ENCODE measurements at regions not wholly inside any gene's neighbourhood (a gene's known extent, or its start where the extent isn't known, plus 50 kb on each side); places are given as distances from the start of the nearest gene placed in this dataset.
A peak's percentile ranks its signal among the peaks of the same experiment; 100 is the strongest.

- Histone ChIP-seq H3K27ac (no peak overlapping the region), H3K4me3 (no peak overlapping the region), H3K4me1 (no peaks in the 10 kb centered on the region), H3K27me3 (no peaks in the 10 kb centered on the region), H3K9me3 (peaks cover 51% of the 10 kb centered on the region), H3K9ac (no peak overlapping the region), H3K36me3 (no peaks in the 10 kb centered on the region), H4K20me1 (no peaks in the 10 kb centered on the region), H3K4me2 (no peak overlapping the region)
- TF ChIP-seq Cebpa-rat (IDR thresholded peaks at IDR 0.05), result no peak
Measured at GRCh38 chr4:188918787-188919186, 779.5 kb downstream of the TRIML1 start.

- no peaks in the 10 kb centered on the region for H3K4me1 ChIP-seq
- no peak overlapping the region for H3K4me3 ChIP-seq
- H3K9me3 ChIP-seq, result peaks cover 36% of the 10 kb centered on the region
- no peak overlapping the region for H3K27ac ChIP-seq
- no peaks in the 10 kb centered on the region; the same call in 1 of the 2 replicates for H3K27me3 ChIP-seq
- H4K20me1 ChIP-seq, result no peaks in the 10 kb centered on the region
- TF ChIP-seq Cebpa-rat (IDR thresholded peaks at IDR 0.05), result no peak
- H3K4me2 ChIP-seq, result no peak overlapping the region
- no peaks in the 10 kb centered on the region for H3K36me3 ChIP-seq
- no peak overlapping the region for H3K9ac ChIP-seq
Measured at GRCh38 chr4:188930822-188931221, 791.6 kb downstream of the TRIML1 start.

GRCh38 chr4:188934320-188934962 lies 795.2 kb downstream of the TRIML1 start:
- Histone ChIP-seq H3K4me2 (no peak overlapping the region), H3K27me3 (no peaks in the 10 kb centered on the region; the same call in 1 of the 2 replicates), H3K27ac (no peak overlapping the region), H3K36me3 (no peaks in the 10 kb centered on the region), H3K4me3 (no peak overlapping the region), H3K9ac (no peak overlapping the region), H4K20me1 (no peaks in the 10 kb centered on the region), H3K4me1 (no peaks in the 10 kb centered on the region), H3K9me3 (peaks cover 33% of the 10 kb centered on the region)
- no peak for TF ChIP-seq Cebpa-rat (IDR thresholded peaks at IDR 0.05)

GRCh38 chr4:188941524-188942119 lies 802.4 kb downstream of the TRIML1 start:
- H3K9me3 ChIP-seq, result no peaks in the 10 kb centered on the region
- H3K27me3 ChIP-seq, result no peaks in the 10 kb centered on the region
- H3K27ac ChIP-seq, result no peak overlapping the region
- H3K4me1 ChIP-seq, result no peaks in the 10 kb centered on the region
- TF ChIP-seq Cebpa-rat (IDR thresholded peaks at IDR 0.05), result no peak
- no peaks in the 10 kb centered on the region for H3K36me3 ChIP-seq
- H3K4me2 ChIP-seq, result no peak overlapping the region
- H4K20me1 ChIP-seq, result no peaks in the 10 kb centered on the region
- no peak overlapping the region for H3K9ac ChIP-seq
- H3K4me3 ChIP-seq, result no peak overlapping the region

- Histone ChIP-seq H3K4me1 (no peaks in the 10 kb centered on the region), H3K4me2 (no peak overlapping the region), H3K27ac (no peak overlapping the region), H3K27me3 (no peaks in the 10 kb centered on the region), H3K4me3 (no peak overlapping the region), H3K36me3 (no peaks in the 10 kb centered on the region), H4K20me1 (no peaks in the 10 kb centered on the region), H3K9me3 (no peaks in the 10 kb centered on the region), H3K9ac (no peak overlapping the region)
- no peak for TF ChIP-seq Cebpa-rat (IDR thresholded peaks at IDR 0.05)
Measured at GRCh38 chr4:188942606-188943005, 803.4 kb downstream of the TRIML1 start.

- no peak overlapping the region for H3K27ac ChIP-seq
- H3K27me3 ChIP-seq, result no peaks in the 10 kb centered on the region
- H3K9me3 ChIP-seq, result no peaks in the 10 kb centered on the region
- no peaks in the 10 kb centered on the region for H3K4me1 ChIP-seq
- no peaks in the 10 kb centered on the region for H4K20me1 ChIP-seq
- TF ChIP-seq Cebpa-rat (IDR thresholded peaks at IDR 0.05), result no peak
- H3K36me3 ChIP-seq, result no peaks in the 10 kb centered on the region
- no peak overlapping the region for H3K4me2 ChIP-seq
- H3K4me3 ChIP-seq, result no peak overlapping the region
- H3K9ac ChIP-seq, result no peak overlapping the region
Measured at GRCh38 chr4:188949596-188949995, 810.4 kb downstream of the TRIML1 start.

- H3K36me3 ChIP-seq, result no peaks in the 10 kb centered on the region
- H3K4me1 ChIP-seq, result peaks cover 12% of the 10 kb centered on the region
- H3K9me3 ChIP-seq, result peaks cover 5% of the 10 kb centered on the region
- no peaks in the 10 kb centered on the region for H3K27me3 ChIP-seq
- no peaks in the 10 kb centered on the region for H4K20me1 ChIP-seq
- TF ChIP-seq Cebpa-rat (IDR thresholded peaks at IDR 0.05), result no peak
- no peak overlapping the region for H3K4me3 ChIP-seq
- H3K27ac ChIP-seq, result no peak overlapping the region
- H3K9ac ChIP-seq, result no peak overlapping the region
- peak overlapping the region; percentile 31 for H3K4me2 ChIP-seq
Measured at GRCh38 chr4:188955066-188955465, 815.8 kb downstream of the TRIML1 start.

- Histone ChIP-seq H3K9ac (no peak overlapping the region), H3K4me3 (no peak overlapping the region), H3K27me3 (no peaks in the 10 kb centered on the region), H3K4me1 (peaks cover 12% of the 10 kb centered on the region), H3K9me3 (peaks cover 5% of the 10 kb centered on the region), H3K27ac (no peak overlapping the region), H4K20me1 (no peaks in the 10 kb centered on the region), H3K36me3 (no peaks in the 10 kb centered on the region), H3K4me2 (no peak overlapping the region)
- no peak for TF ChIP-seq Cebpa-rat (IDR thresholded peaks at IDR 0.05)
Measured at GRCh38 chr4:188956566-188956965, 817.3 kb downstream of the TRIML1 start.

GRCh38 chr4:188958346-188958745 lies 819.1 kb downstream of the TRIML1 start:
- H3K36me3 ChIP-seq, result no peaks in the 10 kb centered on the region
- H3K27me3 ChIP-seq, result no peaks in the 10 kb centered on the region
- H3K9ac ChIP-seq, result no peak overlapping the region
- no peak overlapping the region for H3K4me3 ChIP-seq
- H3K4me2 ChIP-seq, result no peak overlapping the region
- no peak overlapping the region for H3K27ac ChIP-seq
- TF ChIP-seq Cebpa-rat (IDR thresholded peaks at IDR 0.05), result no peak
- H3K4me1 ChIP-seq, result peaks cover 12% of the 10 kb centered on the region
- peaks cover 5% of the 10 kb centered on the region for H3K9me3 ChIP-seq
- no peaks in the 10 kb centered on the region for H4K20me1 ChIP-seq

GRCh38 chr4:188959424-188959823 lies 820.2 kb downstream of the TRIML1 start:
- TF ChIP-seq Cebpa-rat (IDR thresholded peaks at IDR 0.05), result no peak
- H3K27me3 ChIP-seq, result no peaks in the 10 kb centered on the region

More at GRCh38 chr4:188959424-188959823, 820.2 kb downstream of the TRIML1 start:
- H3K4me2 ChIP-seq, result no peak overlapping the region
- H3K27ac ChIP-seq, result no peak overlapping the region
- H3K4me3 ChIP-seq, result no peak overlapping the region
- no peaks in the 10 kb centered on the region for H3K36me3 ChIP-seq
- H3K9me3 ChIP-seq, result peaks cover 5% of the 10 kb centered on the region
- no peaks in the 10 kb centered on the region for H4K20me1 ChIP-seq
- H3K9ac ChIP-seq, result no peak overlapping the region
- H3K4me1 ChIP-seq, result peaks cover 12% of the 10 kb centered on the region
